NCI-H524 treated with DMSO at 0.1 percent for 48 hours (cell line): ENCODE measurements at regions not wholly inside any gene's neighbourhood (a gene's known extent, or its start where the extent isn't known, plus 50 kb on each side); places are given as distances from the start of the nearest gene placed in this dataset.

Experiments
- DNase-seq: peaks from one replicate; lab custom pipeline; 2025; lab: John Stamatoyannopoulos, UW

DNA sequence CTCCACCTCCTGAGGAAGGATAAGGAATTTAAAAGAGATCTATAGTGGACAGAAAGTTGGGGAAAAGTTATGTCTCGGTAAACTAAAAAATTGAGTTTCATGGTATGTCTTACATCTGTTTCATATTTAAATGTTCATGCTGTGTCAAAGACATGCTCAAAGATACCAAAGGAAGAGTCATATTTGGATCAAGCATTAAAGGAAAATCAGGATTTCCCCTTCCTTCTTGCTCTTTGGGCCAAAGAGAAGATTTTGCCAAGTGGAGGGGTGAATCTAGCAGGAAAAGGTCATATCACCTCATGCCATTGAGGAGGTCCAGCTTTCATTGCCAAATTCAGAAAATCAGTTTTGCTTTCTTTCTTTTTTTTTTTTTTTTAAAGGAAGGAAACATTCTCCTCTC is 192.4 kb downstream of the OGFRL1 start:
- DNase-seq: no peak

DNA sequence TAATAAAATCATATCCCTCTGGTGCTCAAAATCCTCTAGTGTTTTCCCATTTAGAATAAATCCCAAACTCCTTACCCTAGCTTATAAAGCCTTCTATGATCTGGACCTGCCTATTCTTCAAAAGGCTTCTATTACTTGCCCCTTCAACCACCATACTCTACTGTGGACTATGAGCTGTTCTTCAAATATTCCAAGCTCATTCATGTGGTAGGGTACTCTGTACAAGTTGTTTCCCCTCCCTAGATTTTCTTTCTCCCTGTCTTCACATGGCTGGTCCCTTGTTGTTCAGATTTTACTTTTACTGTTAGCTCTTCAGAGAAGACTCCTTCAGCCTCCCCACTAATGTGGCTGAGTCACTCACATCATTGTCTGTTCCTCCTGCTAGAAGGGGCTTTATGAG is 193.2 kb downstream of the OGFRL1 start:
- DNase-seq: no peak

DNA sequence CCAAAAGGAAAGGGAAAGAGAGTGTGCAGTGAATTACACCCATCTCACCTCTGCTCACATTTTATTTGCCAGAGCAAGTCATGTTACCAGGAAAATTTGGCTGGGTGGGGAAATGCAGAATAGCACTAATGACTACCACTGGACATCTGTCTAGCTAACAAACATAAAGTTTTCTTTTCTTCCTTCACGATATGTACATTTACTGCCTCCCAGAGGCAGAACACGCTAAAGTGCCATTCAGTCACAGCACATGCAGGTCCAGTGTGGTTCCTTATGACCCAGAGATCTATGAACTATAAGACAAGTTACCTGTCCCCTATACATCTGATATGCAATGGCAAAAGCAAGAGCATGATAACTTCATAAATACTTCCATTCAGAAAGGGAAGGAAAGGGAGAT is 194.1 kb downstream of the OGFRL1 start:
- no peak for DNase-seq

DNA sequence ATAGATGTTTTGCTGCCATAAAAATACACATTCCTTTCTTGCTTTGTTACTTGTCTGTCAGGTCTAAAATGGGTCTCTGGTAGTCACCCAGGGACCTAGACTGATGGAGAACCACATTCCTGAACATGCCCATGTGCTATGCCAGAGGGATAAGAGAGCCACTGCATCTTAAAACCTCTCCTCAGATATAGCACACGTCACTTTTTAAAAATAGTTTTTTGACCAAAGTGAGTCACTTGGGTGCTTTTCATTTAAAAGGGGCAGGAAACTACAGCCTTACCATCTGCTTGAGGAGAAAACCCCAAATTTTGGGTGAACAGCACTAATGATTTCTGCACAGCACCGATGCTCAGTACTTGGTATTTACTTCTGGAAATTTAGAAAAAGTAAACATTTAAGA is 197.8 kb downstream of the OGFRL1 start:
- DNase-seq: no peak

DNA sequence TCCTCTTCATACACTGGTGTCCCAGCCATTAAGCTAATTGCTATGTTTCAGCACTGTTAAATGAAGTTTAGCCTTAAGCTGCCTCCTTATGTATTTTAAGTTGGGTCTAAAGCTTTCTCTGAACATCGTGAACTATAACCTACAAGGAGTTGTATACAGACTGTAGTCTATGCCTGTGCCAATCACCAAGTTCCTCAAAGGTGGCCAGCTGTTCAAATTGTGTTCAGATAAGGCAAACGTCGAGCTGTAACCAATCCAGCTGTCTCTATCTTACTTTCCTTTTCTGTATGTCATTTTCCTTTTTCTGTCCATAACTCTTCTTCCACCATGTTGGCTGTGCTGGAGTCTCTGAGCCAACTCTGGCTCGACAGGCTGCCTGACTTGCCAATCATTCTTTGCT is 199.6 kb downstream of the OGFRL1 start:
- no peak for DNase-seq

DNA sequence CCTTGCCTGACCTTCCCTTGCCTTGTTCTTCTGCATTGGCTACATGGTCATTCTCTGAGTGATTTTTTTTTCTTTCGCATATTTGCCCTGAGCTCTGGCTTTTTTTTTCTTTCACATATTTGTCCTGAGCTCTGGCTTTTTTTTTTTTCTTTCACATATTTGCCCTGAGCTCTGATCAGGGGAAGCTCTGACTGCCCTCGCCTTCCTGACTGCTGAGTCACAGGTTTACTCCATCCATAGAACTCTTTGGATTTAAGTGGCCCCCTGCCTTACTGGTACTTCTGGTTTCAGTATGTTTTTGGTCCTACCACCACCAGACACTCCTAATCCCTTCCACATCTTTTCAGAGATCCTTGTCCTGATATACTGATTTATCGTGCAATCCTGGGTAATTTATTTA is 201.1 kb downstream of the OGFRL1 start:
- DNase-seq: no peak

DNA sequence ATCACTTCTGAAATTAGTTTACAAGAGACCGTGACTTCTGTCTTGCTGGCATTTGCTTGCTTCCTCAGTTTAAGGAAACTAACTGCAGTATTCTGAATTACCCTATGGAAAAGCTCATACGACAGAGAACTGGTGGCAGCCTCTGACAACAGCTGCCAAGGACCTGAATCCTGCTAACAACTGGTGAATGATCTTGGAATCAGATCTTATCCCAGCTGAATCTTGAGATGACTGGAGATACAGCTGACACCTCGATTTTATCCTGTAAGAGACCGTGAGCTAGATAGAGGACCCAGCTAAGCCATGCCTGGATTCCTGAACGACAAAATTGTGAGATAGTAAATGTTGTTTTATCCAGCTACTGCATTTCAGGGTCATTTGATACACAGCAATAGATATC is 202.3 kb downstream of the OGFRL1 start:
- no peak for DNase-seq

DNA sequence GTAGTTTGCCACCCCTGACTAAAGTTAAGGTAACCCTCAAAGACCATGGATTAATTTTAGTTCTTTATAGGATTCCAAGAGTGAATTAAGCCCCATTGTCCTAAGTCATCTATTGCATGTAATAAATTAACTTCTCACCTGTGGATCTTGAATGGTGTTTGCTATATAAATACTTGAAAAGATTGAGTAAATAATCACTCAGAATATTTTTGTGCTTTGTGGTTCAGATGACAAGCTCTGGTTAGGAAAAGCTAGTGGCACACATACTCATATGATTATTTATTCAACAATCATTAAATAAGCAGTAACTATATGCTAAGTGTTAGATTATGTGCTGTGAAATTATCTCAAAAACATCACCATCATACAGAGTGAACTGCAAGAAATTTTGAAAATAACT is 203.2 kb downstream of the OGFRL1 start:
- no peak for DNase-seq

DNA sequence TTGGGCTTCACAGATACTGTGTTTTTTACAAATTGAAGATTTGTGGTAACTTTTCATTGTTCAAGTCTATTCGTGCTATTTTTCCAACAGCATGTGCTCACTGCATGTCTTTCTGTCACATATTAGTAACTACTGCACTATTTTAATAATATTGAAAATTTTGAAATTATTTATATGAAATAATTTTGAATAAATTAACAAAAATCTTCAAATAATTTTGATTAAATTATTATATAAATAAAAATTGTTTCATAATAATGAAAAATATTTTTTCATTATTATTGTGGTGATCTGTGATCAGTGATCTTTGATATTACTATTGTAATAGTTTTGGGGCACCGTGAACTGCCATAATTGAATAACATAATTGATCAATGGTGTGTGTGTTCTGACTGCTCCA is 204.1 kb downstream of the OGFRL1 start:
- no peak for DNase-seq

DNA sequence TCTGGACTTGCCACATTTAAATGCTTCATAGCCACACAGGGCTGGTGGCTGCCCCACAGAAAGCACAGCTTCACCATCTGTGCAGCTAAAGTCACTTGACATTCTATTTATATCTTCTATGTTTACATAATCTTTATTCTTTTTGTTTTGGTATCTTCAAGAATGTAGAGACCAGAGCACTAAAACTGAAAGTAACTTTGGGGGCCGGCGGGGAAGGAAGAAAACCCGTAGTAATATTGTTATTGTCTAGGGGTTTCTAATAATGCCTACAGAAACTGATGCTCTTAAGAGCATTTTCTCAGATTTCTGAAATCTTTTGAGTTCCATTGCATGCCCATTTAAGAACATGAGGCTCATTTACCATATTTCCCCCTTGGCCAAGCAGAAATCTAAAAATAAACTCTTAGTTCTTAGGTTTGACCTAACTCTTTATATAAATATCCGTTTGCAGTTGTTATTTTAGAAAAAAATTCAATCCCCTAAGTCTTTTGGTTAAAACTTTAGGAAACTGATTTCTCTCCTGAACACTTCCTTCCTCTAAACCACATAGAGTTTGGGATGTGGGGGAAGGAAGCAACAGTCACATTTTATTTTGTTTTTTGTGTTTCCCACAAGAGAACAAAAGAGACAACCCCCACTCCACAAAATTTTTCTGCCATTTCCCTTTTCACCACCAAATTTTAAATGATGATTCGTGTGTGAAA is 207.6 kb downstream of the OGFRL1 start:
- no peak for DNase-seq

DNA sequence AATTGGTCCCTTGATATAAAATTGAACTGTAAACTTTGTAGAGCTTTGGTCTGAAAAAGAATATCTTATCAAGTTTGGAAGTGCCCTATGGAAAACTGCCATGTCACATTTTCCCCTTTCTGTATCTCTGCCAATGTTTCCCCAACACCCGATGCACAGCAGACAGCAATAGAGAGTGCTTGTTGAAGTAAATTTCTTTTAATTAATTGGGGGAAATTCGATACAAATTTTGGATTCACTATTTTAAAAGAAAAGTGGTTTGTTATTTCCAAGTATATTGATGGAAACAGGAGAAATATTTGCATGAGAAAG is 208.1 kb downstream of the OGFRL1 start:
- DNase-seq: no peak

DNA sequence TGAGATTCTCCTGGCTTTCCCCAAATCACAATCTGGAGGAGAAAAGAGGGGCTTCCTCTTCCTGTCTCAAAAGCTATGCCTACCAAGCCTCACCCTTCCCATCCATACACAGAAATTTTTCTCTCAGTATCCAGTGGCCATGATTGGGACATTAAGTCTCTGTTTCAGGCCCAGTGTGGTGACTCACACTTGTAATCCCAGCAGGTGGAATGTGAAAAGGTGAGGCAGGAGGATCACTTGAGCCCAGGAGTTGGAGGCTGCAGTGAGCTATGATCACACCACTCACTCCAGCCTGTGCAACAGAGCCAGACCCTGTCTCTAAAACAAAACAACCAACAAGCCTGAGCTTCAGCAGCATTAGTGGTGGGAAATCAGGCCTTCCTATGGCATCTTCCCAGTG is 210.0 kb downstream of the OGFRL1 start:
- DNase-seq: no peak

DNA sequence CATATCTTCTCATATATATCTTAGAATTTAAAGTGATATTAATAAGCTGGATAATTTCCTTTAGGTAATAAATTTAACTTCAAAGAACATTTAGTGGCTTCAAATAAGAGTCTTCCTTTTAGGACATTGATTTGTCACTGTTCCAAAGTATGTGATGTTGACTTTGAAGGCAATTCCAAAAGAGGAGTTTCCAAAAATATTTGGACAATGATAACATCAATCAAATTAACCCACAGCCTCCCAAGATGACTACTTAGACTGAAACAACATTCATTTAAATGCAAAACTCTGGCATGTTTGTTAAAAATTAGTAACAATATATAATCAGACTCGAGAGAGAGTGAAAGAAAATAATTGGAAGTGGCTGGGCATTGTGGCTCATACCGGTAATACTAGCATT is 211.1 kb downstream of the OGFRL1 start:
- DNase-seq: no peak

DNA sequence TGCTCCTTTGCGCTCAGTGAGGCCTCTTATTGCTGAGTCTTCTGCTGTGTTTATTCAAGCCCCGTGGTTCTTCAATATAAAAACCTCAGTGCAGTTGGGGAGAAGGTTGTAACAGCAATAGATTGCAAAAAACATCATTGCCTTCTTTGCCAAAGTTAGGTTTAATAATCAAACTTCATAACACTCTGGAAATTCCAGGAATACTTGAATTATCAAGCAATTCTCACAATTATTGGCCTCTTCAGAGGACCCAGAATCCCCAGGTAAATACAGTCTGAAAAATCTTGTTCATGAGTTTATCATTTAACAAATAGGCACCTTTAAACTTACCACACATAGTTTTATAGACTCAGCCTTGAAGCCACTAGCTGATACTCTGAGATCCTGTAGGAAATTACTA is 213.6 kb downstream of the OGFRL1 start:
- DNase-seq: no peak

DNA sequence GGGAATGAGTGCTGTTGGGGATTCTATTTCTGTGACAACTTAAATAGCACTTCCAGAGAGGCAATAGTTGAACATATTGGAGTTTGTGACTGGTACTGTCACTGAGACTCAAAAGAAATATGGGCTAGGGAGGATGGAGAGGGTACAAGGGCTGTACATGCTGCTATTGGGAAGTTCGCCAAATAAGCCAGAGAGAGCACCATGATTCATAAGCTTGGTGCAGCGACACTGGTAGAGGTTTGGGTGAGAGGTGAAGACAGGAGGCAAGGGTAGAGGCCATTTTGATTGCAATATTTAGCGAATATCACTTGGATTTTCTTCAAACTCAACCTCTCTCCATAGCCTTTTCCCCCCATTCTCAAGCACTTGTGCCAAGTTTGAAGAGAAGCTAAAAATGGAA is 214.3 kb downstream of the OGFRL1 start:
- no peak for DNase-seq

DNA sequence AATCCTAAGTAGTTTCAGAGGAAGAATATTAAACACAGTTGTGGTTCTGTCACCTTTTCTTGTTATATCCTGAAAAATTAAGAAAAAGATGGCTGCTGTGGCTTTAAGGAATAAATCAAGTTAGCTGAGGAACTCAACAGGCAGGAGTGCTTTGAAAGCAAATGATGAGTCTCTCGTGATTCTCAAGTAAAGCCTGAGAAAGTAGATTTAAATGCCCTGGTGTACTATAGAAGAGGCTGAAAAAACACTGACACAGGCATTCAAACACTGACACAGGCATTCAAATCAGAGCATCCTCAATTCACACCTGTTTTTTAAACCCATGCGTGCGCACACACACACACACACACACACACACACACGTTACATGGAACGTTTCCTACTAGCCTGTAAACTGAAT is 218.6 kb downstream of the OGFRL1 start:
- DNase-seq: no peak

DNA sequence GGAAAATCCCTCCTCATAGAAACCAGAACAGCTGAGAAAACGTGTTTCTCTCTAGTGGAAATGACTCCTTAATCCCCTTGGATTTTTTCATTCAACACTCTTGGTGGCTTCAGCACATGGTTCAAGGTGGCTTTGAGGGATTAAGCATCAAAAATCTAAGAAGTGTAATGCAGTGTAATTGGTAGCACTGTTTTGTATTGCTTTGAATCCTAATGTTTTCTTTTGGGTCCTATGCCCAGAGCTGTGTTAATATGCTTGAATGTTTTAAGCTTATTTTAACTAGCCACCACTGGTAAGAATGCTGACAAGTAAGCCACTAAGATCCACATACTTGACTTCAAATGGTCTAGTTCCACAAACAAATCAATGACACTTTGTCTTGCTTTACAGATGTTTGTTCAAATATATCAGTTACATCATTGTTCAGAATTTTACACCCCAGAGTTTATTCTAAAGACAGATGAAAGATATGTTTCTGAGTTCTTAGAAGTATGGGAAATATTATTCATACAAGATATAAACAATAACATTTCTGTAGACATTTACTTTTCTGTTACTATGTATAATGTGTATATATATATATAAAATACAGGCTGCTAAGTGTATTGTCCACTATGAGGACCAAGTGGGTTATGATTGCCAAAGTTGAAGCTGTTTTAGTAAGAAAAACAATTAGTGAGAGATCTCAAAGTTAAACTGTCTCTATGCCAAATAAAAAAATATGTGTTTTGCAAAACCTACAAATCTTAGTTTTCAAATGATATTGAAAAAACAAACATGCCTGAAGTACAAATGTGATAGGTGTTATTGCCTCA is 220.8 kb downstream of the OGFRL1 start:
- no peak for DNase-seq

DNA sequence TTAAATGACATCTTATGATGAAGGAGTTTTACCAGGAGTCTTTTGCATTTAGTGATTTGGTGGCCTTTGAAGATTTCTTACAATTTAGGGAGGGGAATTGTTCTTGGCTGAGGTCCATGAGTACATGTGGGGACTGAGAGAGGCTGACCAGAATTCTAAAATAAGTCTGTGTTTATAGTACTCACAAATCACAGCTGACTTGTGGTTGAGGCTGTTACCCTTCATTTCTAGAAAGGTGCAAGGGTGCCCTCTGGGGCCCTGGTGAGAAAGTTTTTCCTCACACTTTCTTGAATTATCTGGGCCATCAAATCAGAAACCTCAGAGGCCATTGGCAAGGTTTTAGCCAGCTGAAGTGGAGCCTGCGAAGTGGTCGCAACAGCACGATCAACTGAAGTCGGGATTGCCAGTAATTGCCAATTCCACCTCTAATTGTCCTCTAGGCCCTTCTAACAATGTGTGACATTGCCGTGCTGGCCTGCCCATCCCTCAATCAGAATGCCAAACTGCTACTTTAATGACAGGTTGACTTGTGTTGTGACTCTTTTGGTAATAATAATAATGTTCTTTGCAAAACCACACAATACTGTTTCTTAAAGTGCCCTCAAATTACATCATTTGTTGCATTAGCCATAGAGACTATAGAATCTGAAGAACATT is 221.6 kb downstream of the OGFRL1 start:
- DNase-seq: peak; percentile 14

DNA sequence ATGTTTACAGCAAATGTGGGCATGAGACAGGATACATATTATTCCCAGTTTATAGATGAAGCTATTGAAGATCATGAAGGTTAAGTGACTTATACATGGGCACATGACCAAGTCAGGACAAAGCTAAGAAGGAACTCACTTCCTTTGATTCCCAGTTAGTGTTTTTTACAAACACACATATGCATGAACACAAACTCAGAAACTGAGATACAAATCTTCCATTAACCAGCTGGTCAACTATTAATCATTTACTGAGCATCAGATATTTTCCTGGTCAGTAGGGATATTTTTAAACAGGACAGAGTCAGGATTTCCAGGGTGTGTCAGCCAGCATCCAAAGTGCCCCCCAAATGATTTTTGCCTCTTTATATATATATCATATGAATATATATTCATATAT is 222.2 kb downstream of the OGFRL1 start:
- DNase-seq: no peak

DNA sequence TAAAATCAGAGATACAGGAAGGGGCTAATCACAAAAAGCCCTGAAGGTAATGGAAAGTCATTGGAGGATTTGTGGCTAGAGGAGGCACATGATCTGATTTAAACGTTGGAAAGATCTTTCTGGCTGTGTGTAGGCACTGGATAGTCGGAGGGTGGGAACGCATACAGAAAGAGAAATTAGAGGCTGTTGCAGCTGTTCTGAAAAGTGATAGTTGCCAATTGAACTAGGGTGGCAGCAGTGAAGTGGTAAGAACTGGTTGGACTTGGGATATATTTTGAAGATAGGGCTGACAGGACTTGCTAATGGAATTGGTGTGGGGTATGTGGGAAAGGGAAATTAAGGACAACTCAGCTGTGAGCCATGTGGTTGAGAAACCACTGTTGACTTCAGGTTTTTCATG is 223.6 kb downstream of the OGFRL1 start:
- no peak for DNase-seq

DNA sequence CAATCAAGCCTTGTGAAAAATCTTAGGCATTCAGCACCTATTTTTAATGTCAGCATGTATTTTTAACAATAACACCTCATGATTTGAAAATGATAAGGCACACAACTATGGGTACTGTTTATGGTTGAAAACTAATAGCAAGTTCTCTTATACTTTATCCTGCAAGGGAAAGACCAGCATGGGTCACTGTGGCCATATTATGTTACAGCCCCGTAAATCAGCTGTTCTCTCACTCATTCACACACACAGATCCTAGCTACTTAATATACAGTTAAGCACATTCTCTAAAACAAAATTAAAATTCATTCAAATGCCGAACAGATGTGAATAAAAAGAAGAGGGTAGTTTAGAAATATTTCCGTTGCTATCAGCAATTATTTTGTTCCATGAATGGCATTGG is 224.4 kb downstream of the OGFRL1 start:
- DNase-seq: no peak

DNA sequence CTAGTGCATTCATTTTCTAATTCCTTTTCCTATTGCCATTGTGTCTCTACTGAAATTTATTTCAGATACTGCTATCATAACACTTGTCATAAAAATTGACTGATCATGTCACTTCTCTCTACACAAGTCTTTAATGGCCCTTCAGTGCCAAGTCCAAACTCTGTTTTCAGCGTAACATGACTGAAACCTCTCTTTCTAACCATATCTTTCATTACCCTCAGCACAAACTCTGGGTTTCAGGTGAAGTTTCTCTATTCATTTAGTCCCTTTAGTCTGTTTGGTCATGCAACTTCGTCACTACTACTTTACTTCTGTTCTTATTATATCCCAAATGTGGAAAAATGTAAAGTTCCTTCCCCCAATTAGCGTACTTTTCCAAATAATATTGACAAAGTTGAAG is 234.9 kb downstream of the OGFRL1 start:
- no peak for DNase-seq

DNA sequence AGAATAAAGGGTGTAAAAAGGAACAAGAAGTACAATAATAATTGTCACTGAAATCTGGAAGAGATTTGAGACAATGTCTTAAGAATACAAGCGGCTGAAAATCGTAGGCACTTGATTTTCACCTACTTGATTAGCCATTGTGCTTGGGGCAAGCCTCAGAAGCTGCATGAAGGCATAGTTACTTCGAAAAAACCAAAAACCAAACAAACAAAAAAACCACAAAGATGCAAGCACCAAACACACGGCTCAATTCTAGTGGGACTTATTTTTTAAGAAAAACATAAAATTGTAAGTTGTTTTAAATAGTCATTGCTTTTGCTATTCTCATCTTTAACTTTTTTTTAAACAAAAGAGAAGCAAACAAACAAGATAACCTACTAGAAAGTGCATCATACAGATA is 235.6 kb downstream of the OGFRL1 start:
- DNase-seq: no peak

DNA sequence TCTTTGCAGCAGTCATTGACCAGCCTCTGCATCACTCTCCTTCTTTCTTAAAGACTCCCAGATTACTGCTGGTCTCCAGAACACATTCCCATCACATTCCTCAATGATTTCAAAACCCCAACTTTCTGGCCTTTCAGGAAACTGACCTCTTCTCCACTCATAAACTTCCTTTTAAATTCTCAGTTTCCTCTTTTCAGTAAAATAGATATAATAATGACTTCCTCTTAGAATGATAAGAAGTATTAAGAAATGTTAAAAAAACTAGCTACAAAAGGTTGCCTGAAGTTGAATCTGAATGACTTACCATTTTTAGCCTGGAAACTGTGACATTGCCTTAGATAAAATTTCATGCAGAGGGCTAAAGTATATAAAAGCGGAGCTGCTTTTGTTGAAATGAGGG is 239.3 kb downstream of the OGFRL1 start:
- no peak for DNase-seq
